SK-N-SH (cell line): ENCODE measurements at regions not wholly inside any gene's neighbourhood (a gene's known extent, or its start where the extent isn't known, plus 50 kb on each side); places are given as distances from the start of the nearest gene placed in this dataset.

Experiments
- CTCF ChIA-PET: fragments of 300-600, 350-600 bp; formaldehyde crosslinking; extraction: SDS; loops from one replicate; lab custom pipeline; 2021; lab: Yijun Ruan, JAX
- POLR2A ChIA-PET: fragments of 350-600 bp; sonication (Branson Sonifier 250); formaldehyde crosslinking; extraction: SDS; loops from one replicate; lab custom pipeline; 2020; ENCODE audit warnings: antibody characterized with exemption, inconsistent platforms; lab: Yijun Ruan, JAX
- DNase-seq: peaks from one replicate; pipeline ENCODE4 v3.0.0; 2012
- H2AFZ ChIP-seq: fragments of 200-600 bp; sonication (generic); 2 replicates; pipeline ENCODE4 v1.8.1; 2016; ENCODE audit warnings: antibody characterized with exemption, mild to moderate bottlenecking, low read depth
- H3F3A ChIP-seq: fragments of 200-600 bp; sonication (generic); replicated peaks from 2 replicates; pipeline ENCODE3; 2016; ENCODE audit warnings: antibody characterized with exemption, mild to moderate bottlenecking; ENCODE audit not compliant: insufficient read depth
- H3K27ac ChIP-seq, 2 experiments: fragments of 200-500 bp in 1 of 2; fragments of 200-600 bp in 1 of 2; sonication (Bioruptor generic) in 1 of 2; sonication (generic), shearing (Covaris generic) in 1 of 2; 2 replicates each; pipeline versions ENCODE4 v1.5.1 to v1.6.1; 2014 to 2016; ENCODE audit warnings: low read depth in 2 of 2, inconsistent platforms in 1 of 2, low read length in 1 of 2, mild to moderate bottlenecking in 1 of 2, mixed read lengths in 1 of 2
- H3K27me3 ChIP-seq: fragments of 200-600 bp; sonication (generic), shearing (Covaris generic); 2 replicates; pipeline ENCODE4 v1.6.1; 2016; ENCODE audit warnings: mixed run types; ENCODE audit not compliant: insufficient read depth
- H3K36me3 ChIP-seq, 2 experiments: fragments of 200-500 bp in 1 of 2; fragments of 200-600 bp in 1 of 2; sonication (Bioruptor generic) in 1 of 2; sonication (generic) in 1 of 2; replicated peaks in 1 of 2; 2 replicates each; pipeline versions ENCODE3 to v1.5.1; 2014 to 2016; ENCODE audit warnings: low read length in 1 of 2, mild to moderate bottlenecking in 1 of 2; ENCODE audit not compliant: insufficient read depth in 2 of 2, control insufficient read depth in 1 of 2
- H3K4me1 ChIP-seq, 2 experiments: fragments of 200-500 bp in 1 of 2; fragments of 200-600 bp in 1 of 2; sonication (Bioruptor generic) in 1 of 2; sonication (generic), shearing (Covaris generic) in 1 of 2; 2 replicates each; pipeline versions ENCODE4 v1.5.1 to v1.6.1; 2014 to 2016; ENCODE audit warnings: low read depth in 1 of 2, low read length in 1 of 2, mixed run types in 1 of 2; ENCODE audit not compliant: insufficient read depth in 2 of 2, control insufficient read depth in 1 of 2
- H3K4me2 ChIP-seq: fragments of 200-600 bp; sonication (generic), shearing (Covaris generic); 2 replicates; pipeline ENCODE4 v1.6.1; 2017; ENCODE audit warnings: mixed run types
- H3K4me3 ChIP-seq, 2 experiments: fragments of 200-500 bp in 1 of 2; fragments of 200-600 bp in 1 of 2; sonication (Bioruptor generic) in 1 of 2; sonication (generic), shearing (Covaris generic) in 1 of 2; 2 replicates each; pipeline versions ENCODE4 v1.5.1 to v1.8.1; 2014 to 2016; ENCODE audit warnings: low read depth in 2 of 2, inconsistent platforms in 1 of 2, low read length in 1 of 2, mild to moderate bottlenecking in 1 of 2, mixed read lengths in 1 of 2, moderate library complexity in 1 of 2
- H3K79me2 ChIP-seq: fragments of 200-600 bp; sonication (generic); 2 replicates; pipeline ENCODE4 v1.8.1; 2017; ENCODE audit warnings: mild to moderate bottlenecking; ENCODE audit not compliant: insufficient read depth
- H3K9ac ChIP-seq: fragments of 200-600 bp; sonication (generic); 2 replicates; pipeline ENCODE4 v1.6.1; 2017; ENCODE audit warnings: mixed run types
- H3K9me2 ChIP-seq: fragments of 200-600 bp; sonication (generic); 2 replicates; pipeline ENCODE4 v1.6.1; 2017; ENCODE audit warnings: mixed run types
- H3K9me3 ChIP-seq: fragments of 200-600 bp; sonication (generic); 2 replicates; pipeline ENCODE4 v1.6.1; 2017; ENCODE audit warnings: mixed run types, mild to moderate bottlenecking, moderate library complexity
- H4K20me1 ChIP-seq: fragments of 200-600 bp; sonication (generic); 2 replicates; pipeline ENCODE4 v1.6.1; 2017; ENCODE audit warnings: mild to moderate bottlenecking, mixed run types; ENCODE audit not compliant: insufficient read depth
- EP300 ChIP-seq, 2 experiments: IDR thresholded peaks; 2 replicates each; pipeline versions ENCODE4 v1.4.0 to v1.6.1; 2012; ENCODE audit warnings: borderline replicate concordance in 1 of 2, low read depth in 1 of 2, low read length in 1 of 2
- FOXJ3 ChIP-seq: sonication (generic); formaldehyde crosslinking; IDR thresholded peaks from 2 replicates; pipeline ENCODE4 v1.5.1; 2020; ENCODE audit warnings: mild to moderate bottlenecking, missing genetic modification reagents
- GABPA ChIP-seq: IDR thresholded peaks from 2 replicates; pipeline ENCODE4 v1.4.0; 2012; ENCODE audit warnings: low read depth, mild to moderate bottlenecking
- MXI1 ChIP-seq: IDR thresholded peaks from 2 replicates; pipeline ENCODE4 v1.6.1; 2012; ENCODE audit warnings: mild to moderate bottlenecking, low read depth, low read length, improper control_type of control experiment
- NFIC ChIP-seq: IDR thresholded peaks from 2 replicates; pipeline ENCODE4 v1.4.0; 2012; ENCODE audit warnings: borderline replicate concordance
- NRF1 ChIP-seq: IDR thresholded peaks from 2 replicates; pipeline ENCODE4 v1.6.1; 2012; ENCODE audit warnings: low read depth, mild to moderate bottlenecking, low read length
- RAD21 ChIP-seq: IDR thresholded peaks from 2 replicates; pipeline ENCODE4 v1.6.1; 2012; ENCODE audit warnings: mild to moderate bottlenecking, low read length
- RXRA ChIP-seq: IDR thresholded peaks from 2 replicates; pipeline ENCODE4 v1.4.0; 2012; ENCODE audit warnings: low read depth, mild to moderate bottlenecking, borderline replicate concordance
- SIN3A ChIP-seq: IDR thresholded peaks from 2 replicates; pipeline ENCODE4 v1.6.1; 2012; ENCODE audit warnings: low read depth, mild to moderate bottlenecking, low read length, moderate library complexity, borderline replicate concordance
- TCF12 ChIP-seq: IDR thresholded peaks from 2 replicates; pipeline ENCODE4 v1.4.0; 2012
- TEAD4 ChIP-seq: IDR thresholded peaks from 2 replicates; pipeline ENCODE4 v1.4.0; 2012; ENCODE audit warnings: mild to moderate bottlenecking, borderline replicate concordance; ENCODE audit not compliant: insufficient read depth
- YY1 ChIP-seq: IDR thresholded peaks from 2 replicates; pipeline ENCODE4 v1.4.0; 2012; ENCODE audit warnings: low read depth, mild to moderate bottlenecking
- WGBS: methylation state at CpG from one replicate; pipeline ENCODE4 v1.1.6; 2017; ENCODE audit warnings: low lambda C conversion rate; 5-methylcytosine and 5-hydroxymethylcytosine counted together
- TF ChIP-seq, protein P1 (sequence below): IDR thresholded peaks from 2 replicates; pipeline ENCODE4 v1.6.1; 2012; ENCODE audit warnings: mild to moderate bottlenecking, low read depth, low read length, moderate library complexity
- TF ChIP-seq, protein P2 (sequence below): fragments of 150-350 bp; IDR thresholded peaks from 2 replicates; pipeline ENCODE4 v1.6.1; 2017; ENCODE audit warnings: antibody characterized with exemption, low read length, low read depth, borderline replicate concordance
- TF ChIP-seq, protein P3 (sequence below): IDR thresholded peaks from 2 replicates; pipeline ENCODE4; 2012

DNA sequence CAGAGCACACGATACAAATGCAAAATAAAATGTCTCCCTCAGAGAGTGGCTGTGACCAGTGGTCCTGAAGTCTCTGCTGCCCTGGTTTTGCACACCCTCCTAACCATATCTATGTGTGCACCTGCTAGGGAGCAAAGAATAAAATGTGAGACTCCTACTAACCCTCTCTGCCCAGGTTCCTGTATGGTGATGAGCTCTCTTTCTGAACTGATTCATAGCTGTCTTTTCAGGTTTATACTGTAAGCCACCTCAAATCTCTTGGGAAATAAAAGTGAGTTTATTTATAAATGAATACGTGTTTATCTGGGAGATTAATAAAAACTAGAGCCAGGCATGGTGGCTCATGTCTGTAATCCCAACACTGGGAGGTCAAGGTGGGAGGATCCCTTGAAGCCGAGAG, 126.0 kb upstream of the RBPJ start:
- ChIA-PET POLR2A (no interaction called here), CTCF (interaction anchor here (0.6 to 1.0 kb wide), 2 partner anchors 112 to 142 kb away, joined by 3 read pairs; no protein-coding TSS in a partner anchor)
- H3K4me3 ChIP-seq: no peak overlapping the region
- H3K79me2 ChIP-seq: no peaks in the 10 kb centered on the region
- TF ChIP-seq YY1 (no peak), GABPA (no peak), TCF12 (no peak)
- TF ChIP-seq, protein P1, sequence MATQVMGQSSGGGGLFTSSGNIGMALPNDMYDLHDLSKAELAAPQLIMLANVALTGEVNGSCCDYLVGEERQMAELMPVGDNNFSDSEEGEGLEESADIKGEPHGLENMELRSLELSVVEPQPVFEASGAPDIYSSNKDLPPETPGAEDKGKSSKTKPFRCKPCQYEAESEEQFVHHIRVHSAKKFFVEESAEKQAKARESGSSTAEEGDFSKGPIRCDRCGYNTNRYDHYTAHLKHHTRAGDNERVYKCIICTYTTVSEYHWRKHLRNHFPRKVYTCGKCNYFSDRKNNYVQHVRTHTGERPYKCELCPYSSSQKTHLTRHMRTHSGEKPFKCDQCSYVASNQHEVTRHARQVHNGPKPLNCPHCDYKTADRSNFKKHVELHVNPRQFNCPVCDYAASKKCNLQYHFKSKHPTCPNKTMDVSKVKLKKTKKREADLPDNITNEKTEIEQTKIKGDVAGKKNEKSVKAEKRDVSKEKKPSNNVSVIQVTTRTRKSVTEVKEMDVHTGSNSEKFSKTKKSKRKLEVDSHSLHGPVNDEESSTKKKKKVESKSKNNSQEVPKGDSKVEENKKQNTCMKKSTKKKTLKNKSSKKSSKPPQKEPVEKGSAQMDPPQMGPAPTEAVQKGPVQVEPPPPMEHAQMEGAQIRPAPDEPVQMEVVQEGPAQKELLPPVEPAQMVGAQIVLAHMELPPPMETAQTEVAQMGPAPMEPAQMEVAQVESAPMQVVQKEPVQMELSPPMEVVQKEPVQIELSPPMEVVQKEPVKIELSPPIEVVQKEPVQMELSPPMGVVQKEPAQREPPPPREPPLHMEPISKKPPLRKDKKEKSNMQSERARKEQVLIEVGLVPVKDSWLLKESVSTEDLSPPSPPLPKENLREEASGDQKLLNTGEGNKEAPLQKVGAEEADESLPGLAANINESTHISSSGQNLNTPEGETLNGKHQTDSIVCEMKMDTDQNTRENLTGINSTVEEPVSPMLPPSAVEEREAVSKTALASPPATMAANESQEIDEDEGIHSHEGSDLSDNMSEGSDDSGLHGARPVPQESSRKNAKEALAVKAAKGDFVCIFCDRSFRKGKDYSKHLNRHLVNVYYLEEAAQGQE: no peak
- peaks cover 4 to 8% of the 10 kb centered on the region in 2 experiments; a peak in 2 of 4 replicates for H3K4me1 ChIP-seq
- H2AFZ ChIP-seq: no peak overlapping the region
- DNase-seq: no peak
- no peaks in the 10 kb centered on the region for H3K36me3 ChIP-seq
- H3K9me3 ChIP-seq: no peaks in the 10 kb centered on the region
- H3K4me2 ChIP-seq: no peak overlapping the region
- no peak overlapping the region for H3K9ac ChIP-seq
- no peaks in the 10 kb centered on the region for H3K27me3 ChIP-seq
- peaks cover 5% of the 10 kb centered on the region for H3F3A ChIP-seq
- H3K27ac ChIP-seq: no peak overlapping the region
- 77% methylated on average over 3 of the region's 3 CpGs for WGBS
- H4K20me1 ChIP-seq: no peaks in the 10 kb centered on the region
- H3K9me2 ChIP-seq: no peaks in the 10 kb centered on the region

DNA sequence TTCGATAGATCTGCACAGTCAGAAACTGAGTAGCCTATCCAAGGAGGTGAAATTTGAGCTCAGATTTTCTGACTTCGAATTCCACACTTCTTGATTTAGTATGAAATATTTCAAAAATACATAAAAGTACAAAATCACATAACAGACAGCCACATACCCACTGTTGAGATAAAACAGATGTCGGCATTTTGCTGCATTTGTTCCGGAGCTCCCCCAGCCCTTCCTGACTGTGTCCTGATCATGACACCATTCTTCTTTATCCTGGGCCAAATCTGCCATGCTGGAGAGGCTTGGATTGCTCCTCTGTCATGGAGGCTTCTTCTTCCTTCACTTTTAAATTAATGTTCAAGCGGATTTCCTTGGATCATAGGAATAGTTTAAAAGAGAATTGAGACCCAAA, 124.2 kb upstream of the RBPJ start:
- peaks cover 4 to 8% of the 10 kb centered on the region in 2 experiments; a peak in 2 of 4 replicates for H3K4me1 ChIP-seq
- WGBS: 35% methylated on average over 5 of the region's 5 CpGs
- TF ChIP-seq SIN3A (no peak), NRF1 (no peak), RAD21 (no peak), EP300 (IDR thresholded peaks at IDR 0.05; ENCODE audit: borderline replicate concordance in 1 of 2, low read depth in 1 of 2, low read length in 1 of 2) (peak in 1 of 2 experiments; percentile 41; a peak in 1 of 4 replicates), RXRA (0 out of 2 replicates have a peak, but pooled peaks have one; percentile 27), TCF12 (peak; percentile 88), TEAD4 (peak; percentile 27; the same call in 1 of the 2 replicates), NFIC (peak; percentile 57), MXI1 (no peak), FOXJ3 (CRISPR knock-in tag) (no peak)
- TF ChIP-seq, protein P2, sequence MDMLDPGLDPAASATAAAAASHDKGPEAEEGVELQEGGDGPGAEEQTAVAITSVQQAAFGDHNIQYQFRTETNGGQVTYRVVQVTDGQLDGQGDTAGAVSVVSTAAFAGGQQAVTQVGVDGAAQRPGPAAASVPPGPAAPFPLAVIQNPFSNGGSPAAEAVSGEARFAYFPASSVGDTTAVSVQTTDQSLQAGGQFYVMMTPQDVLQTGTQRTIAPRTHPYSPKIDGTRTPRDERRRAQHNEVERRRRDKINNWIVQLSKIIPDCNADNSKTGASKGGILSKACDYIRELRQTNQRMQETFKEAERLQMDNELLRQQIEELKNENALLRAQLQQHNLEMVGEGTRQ: no peak
- TF ChIP-seq, protein P3, sequence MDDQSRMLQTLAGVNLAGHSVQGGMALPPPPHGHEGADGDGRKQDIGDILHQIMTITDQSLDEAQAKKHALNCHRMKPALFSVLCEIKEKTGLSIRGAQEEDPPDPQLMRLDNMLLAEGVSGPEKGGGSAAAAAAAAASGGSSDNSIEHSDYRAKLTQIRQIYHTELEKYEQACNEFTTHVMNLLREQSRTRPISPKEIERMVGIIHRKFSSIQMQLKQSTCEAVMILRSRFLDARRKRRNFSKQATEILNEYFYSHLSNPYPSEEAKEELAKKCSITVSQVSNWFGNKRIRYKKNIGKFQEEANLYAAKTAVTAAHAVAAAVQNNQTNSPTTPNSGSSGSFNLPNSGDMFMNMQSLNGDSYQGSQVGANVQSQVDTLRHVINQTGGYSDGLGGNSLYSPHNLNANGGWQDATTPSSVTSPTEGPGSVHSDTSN: peak; percentile 70
- TF ChIP-seq, all 33 proteins: peak for 6
- H3K27me3 ChIP-seq: no peaks in the 10 kb centered on the region; the same call in 1 of the 2 replicates
- peak overlapping the region; percentile 22; the same call in 1 of the 2 replicates for H3K4me2 ChIP-seq
- H2AFZ ChIP-seq: no peak overlapping the region
- POLR2A ChIA-PET: no interaction called here
- H3K4me3 ChIP-seq: no peak overlapping the region
- no peak overlapping the region for H3K9ac ChIP-seq
- CTCF ChIA-PET: no interaction called here
- no peaks in the 10 kb centered on the region for H3K9me3 ChIP-seq
- H3K27ac ChIP-seq: peak overlapping the region in 1 of 2 experiments; percentile 32; a peak in 1 of 4 replicates
- DNase-seq: no peak
- H3K79me2 ChIP-seq: no peaks in the 10 kb centered on the region
- H4K20me1 ChIP-seq: no peaks in the 10 kb centered on the region
- H3K36me3 ChIP-seq: no peaks in the 10 kb centered on the region
- no peaks in the 10 kb centered on the region for H3K9me2 ChIP-seq
- peaks cover 5% of the 10 kb centered on the region for H3F3A ChIP-seq
